COLO829 (cell line): ENCODE measurements at regions not wholly inside any gene's neighbourhood (a gene's known extent, or its start where the extent isn't known, plus 50 kb on each side); places are given as distances from the start of the nearest gene placed in this dataset.
"Not testable (repeated sequence)": the region's sequence is repeated elsewhere in the genome, so short reads cannot be mapped to it uniquely, and the experiment has no call there.

Experiments used
- DNase-seq: peaks from one replicate; pipeline ENCODE4 v3.0.0; 2012; ENCODE audit warnings: low spot score

GRCh38 chr5:114054594-114054993 is 307.3 kb upstream of the KCNN2 start:
- no peak for DNase-seq

GRCh38 chr5:114055318-114056184 is 306.3 kb upstream of the KCNN2 start:
- DNase-seq: no peak

GRCh38 chr5:114056185-114056538 is 305.7 kb upstream of the KCNN2 start:
- no peak for DNase-seq

GRCh38 chr5:114060866-114061265 is 301.0 kb upstream of the KCNN2 start:
- no peak for DNase-seq

- DNase-seq: no peak
These were observed 298.7 kb upstream of the KCNN2 start for GRCh38 chr5:114062932-114063867.

- no peak for DNase-seq
These were observed 296.0 kb upstream of the KCNN2 start for GRCh38 chr5:114065912-114066311.

GRCh38 chr5:114070093-114070722 is 291.7 kb upstream of the KCNN2 start:
- DNase-seq: no peak

- no peak for DNase-seq
These were observed 272.6 kb upstream of the KCNN2 start for GRCh38 chr5:114089259-114089658.

GRCh38 chr5:114097570-114097969 is 264.3 kb upstream of the KCNN2 start:
- no peak for DNase-seq

- no peak for DNase-seq
These were observed 262.7 kb upstream of the KCNN2 start for GRCh38 chr5:114099161-114099560.

- DNase-seq: peak; percentile 22
These were observed 260.7 kb upstream of the KCNN2 start for GRCh38 chr5:114101153-114101552.

- DNase-seq: no peak
These were observed 248.3 kb upstream of the KCNN2 start for GRCh38 chr5:114113604-114114003.

GRCh38 chr5:114116981-114117380 is 244.9 kb upstream of the KCNN2 start:
- DNase-seq: no peak

- DNase-seq: no peak
These were observed 243.4 kb upstream of the KCNN2 start for GRCh38 chr5:114118511-114118910.

- DNase-seq: no peak
These were observed 241.7 kb upstream of the KCNN2 start for GRCh38 chr5:114120166-114120565.

GRCh38 chr5:114122852-114123251 is 239.0 kb upstream of the KCNN2 start:
- no peak for DNase-seq

- DNase-seq: no peak
These were observed 238.2 kb upstream of the KCNN2 start for GRCh38 chr5:114123654-114124053.

- DNase-seq: no peak
These were observed 215.5 kb upstream of the KCNN2 start for GRCh38 chr5:114146398-114146797.

- DNase-seq: no peak
These were observed 213.6 kb upstream of the KCNN2 start for GRCh38 chr5:114148253-114148652.

GRCh38 chr5:114148728-114149127 is 213.1 kb upstream of the KCNN2 start:
- DNase-seq: not testable (repeated sequence)

GRCh38 chr5:114152656-114153360 is 209.1 kb upstream of the KCNN2 start:
- DNase-seq: no peak

- no peak for DNase-seq
These were observed 208.5 kb upstream of the KCNN2 start for GRCh38 chr5:114153392-114153791.
